Fibroblast of lung (primary cell): ENCODE measurements at regions not wholly inside any gene's neighbourhood (a gene's known extent, or its start where the extent isn't known, plus 50 kb on each side); places are given as distances from the start of the nearest gene placed in this dataset.

Experiments used
- EZH2 ChIP-seq: IDR thresholded peaks from 2 replicates; pipeline ENCODE4 v1.5.1; 2012; ENCODE audit warnings: low read length, control low read depth, mild to moderate bottlenecking; ENCODE audit errors: missing control alignments
- TF ChIP-seq, protein P1 (sequence below), 2 donors: IDR thresholded peaks in 1 of 2; conservative IDR thresholded peaks in 1 of 2; 1 replicate in 1 of 2; 2 replicates in 1 of 2; pipeline ENCODE4 v1.5.1; 2011 to 2012; ENCODE audit warnings: low read length in 2 of 2, control low read depth in 1 of 2, inconsistent platforms in 1 of 2, low read depth in 1 of 2, mild to moderate bottlenecking in 1 of 2

DNA sequence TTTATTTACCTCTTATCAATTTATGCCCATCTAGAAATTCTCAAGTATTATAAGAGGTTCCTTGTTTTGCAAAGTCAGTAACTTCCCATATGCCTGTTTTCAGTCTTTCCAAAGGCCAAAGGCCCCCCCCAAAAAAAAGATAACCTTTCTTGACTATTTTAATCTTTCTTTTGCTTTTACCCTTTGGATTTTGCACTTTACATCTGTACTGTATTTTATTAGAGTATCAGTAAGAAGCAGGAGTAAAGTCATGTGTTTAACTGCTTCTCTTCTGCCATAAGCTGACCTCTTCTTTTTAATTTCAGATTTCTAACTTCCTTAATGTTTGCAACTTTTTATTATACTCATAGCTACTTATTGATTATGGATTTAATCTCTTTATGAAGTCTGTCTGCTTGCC lies 716.4 kb upstream of the NOVA1 start:
- TF ChIP-seq, protein P1, sequence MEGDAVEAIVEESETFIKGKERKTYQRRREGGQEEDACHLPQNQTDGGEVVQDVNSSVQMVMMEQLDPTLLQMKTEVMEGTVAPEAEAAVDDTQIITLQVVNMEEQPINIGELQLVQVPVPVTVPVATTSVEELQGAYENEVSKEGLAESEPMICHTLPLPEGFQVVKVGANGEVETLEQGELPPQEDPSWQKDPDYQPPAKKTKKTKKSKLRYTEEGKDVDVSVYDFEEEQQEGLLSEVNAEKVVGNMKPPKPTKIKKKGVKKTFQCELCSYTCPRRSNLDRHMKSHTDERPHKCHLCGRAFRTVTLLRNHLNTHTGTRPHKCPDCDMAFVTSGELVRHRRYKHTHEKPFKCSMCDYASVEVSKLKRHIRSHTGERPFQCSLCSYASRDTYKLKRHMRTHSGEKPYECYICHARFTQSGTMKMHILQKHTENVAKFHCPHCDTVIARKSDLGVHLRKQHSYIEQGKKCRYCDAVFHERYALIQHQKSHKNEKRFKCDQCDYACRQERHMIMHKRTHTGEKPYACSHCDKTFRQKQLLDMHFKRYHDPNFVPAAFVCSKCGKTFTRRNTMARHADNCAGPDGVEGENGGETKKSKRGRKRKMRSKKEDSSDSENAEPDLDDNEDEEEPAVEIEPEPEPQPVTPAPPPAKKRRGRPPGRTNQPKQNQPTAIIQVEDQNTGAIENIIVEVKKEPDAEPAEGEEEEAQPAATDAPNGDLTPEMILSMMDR (conservative IDR thresholded peaks at IDR 0.05 in 1 of 2, IDR thresholded peaks at IDR 0.05 in 1 of 2; ENCODE audit: low read depth in 1 of 2, low read length in 2 of 2): no peak
- no peak for TF ChIP-seq EZH2
